GM12874 (cell line): ENCODE measurements at regions not wholly inside any gene's neighbourhood (a gene's known extent, or its start where the extent isn't known, plus 50 kb on each side); places are given as distances from the start of the nearest gene placed in this dataset.

ENCODE experiments used
- TF ChIP-seq, protein P1 (sequence below): IDR thresholded peaks from 2 replicates; pipeline ENCODE4 v1.5.1; 2011; ENCODE audit warnings: low read depth, mild to moderate bottlenecking, control low read depth, low read length, moderate library complexity; ENCODE audit not compliant: insufficient read depth

DNA sequence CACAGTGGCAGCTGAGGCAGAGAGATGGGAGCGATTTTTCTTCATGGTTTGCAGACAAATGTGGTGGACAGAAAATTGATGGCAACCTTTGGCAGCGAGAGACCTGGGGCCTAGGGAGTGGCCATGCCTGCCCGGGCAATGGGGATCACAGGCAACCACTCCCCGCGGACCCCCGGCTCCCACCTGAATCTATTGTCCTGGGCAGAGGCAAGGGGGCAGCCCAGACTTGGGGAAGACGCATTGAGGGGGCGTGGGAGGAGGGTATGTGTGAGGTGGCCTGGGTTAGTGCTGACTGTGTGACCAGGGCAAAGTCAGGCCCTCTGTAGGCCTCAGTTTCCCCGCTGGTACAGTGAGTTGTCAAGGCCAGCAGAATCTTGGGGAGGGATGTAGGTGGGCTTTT lies 53.6 kb upstream of the BLCAP start:
- TF ChIP-seq, protein P1, sequence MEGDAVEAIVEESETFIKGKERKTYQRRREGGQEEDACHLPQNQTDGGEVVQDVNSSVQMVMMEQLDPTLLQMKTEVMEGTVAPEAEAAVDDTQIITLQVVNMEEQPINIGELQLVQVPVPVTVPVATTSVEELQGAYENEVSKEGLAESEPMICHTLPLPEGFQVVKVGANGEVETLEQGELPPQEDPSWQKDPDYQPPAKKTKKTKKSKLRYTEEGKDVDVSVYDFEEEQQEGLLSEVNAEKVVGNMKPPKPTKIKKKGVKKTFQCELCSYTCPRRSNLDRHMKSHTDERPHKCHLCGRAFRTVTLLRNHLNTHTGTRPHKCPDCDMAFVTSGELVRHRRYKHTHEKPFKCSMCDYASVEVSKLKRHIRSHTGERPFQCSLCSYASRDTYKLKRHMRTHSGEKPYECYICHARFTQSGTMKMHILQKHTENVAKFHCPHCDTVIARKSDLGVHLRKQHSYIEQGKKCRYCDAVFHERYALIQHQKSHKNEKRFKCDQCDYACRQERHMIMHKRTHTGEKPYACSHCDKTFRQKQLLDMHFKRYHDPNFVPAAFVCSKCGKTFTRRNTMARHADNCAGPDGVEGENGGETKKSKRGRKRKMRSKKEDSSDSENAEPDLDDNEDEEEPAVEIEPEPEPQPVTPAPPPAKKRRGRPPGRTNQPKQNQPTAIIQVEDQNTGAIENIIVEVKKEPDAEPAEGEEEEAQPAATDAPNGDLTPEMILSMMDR, result no peak

DNA sequence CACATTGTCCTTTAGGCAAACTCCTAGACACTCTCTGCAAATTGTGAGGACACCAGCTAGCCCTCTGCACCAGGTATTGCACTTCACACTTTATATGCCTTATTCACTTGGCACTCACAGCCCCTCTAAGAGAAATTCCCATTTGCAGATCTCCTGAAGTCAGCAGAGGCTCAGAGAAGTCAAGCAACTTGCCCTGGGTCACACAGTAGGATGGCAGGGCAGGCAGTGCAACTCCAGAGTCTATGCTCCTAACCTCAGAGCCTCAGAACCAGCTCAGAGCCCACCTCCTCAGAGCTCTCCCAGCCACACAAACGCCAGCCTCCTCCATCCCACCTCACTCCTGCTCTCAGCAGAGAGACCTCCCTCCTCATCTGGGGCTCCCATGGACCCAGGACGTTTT lies 52.4 kb upstream of the BLCAP start:
- TF ChIP-seq, protein P1, result no peak

DNA sequence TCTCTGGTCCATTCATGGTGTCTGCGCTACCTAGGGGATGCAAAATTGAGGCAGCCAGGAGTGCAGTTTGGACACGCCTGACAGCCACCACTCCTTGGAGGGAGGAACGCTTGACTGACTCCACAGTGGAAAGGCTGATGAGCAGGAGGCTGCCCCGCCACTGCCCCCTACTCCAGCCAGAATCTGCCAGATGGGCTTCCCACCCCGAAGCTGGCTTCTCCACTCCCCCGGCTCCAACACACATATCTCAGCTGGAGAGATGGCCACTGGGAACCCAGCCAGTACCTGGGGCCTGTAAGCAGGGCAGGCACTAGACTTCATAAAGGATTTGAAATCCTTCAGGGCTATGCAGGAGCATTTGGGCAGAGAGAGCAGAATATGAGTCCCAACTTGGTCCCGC lies 51.4 kb upstream of the BLCAP start:
- TF ChIP-seq, protein P1, result no peak

DNA sequence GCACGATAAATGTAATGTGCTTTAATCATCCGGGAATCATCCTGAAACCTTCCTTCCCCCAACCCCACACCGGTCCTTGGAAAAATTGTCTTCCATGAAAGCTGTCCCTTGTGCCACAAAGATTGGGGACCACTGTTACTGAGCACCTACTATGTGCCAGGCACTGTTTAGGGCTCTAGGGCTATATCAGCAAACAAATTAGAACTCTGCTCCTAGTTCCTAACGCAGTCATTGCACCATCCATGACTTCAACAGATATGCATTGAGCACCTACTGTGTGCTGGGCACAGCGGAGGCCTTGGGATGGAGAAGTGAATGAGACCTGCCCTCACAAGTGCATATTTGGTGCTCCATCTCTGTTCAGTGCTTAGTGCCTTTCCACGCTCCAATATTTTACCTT lies 50.3 kb upstream of the BLCAP start:
- TF ChIP-seq, protein P1, result no peak
